K562 (cell line): ENCODE measurements at regions not wholly inside any gene's neighbourhood (a gene's known extent, or its start where the extent isn't known, plus 50 kb on each side); places are given as distances from the start of the nearest gene placed in this dataset.

Experiments used
- ESRRA ChIP-seq: fragments of 450-650 bp; IDR thresholded peaks from 2 replicates; pipeline ENCODE4 v1.6.1; 2014; ENCODE audit warnings: low read depth, mild to moderate bottlenecking, moderate library complexity, borderline replicate concordance
- HEY1 ChIP-seq: fragments of 250-450 bp; sonication (Bioruptor Pico); IDR thresholded peaks from 2 replicates; pipeline ENCODE4 v1.5.0; 2020; ENCODE audit warnings: mild to moderate bottlenecking, moderate library complexity, borderline replicate concordance
- NCOA6 ChIP-seq: fragments of 450-650 bp; IDR thresholded peaks from 2 replicates; pipeline ENCODE4 v1.6.1; 2017; ENCODE audit warnings: mild to moderate bottlenecking
- PHB ChIP-seq: fragments of 250-450 bp; sonication (Bioruptor Pico); IDR thresholded peaks from 2 replicates; pipeline ENCODE4 v1.5.0; 2021
- SIRT6 ChIP-seq: IDR thresholded peaks from one replicate; pipeline ENCODE4 v1.6.1; 2012; ENCODE audit warnings: low read depth, mild to moderate bottlenecking, control low read depth, inconsistent platforms, low read length, moderate library complexity
- TGIF2 ChIP-seq: sonication (generic); formaldehyde crosslinking; IDR thresholded peaks from 2 replicates; pipeline ENCODE4 v1.8.1; 2022; ENCODE audit warnings: mild to moderate bottlenecking, missing genetic modification reagents, moderate library complexity
- ZNF77 ChIP-seq: fragments of 250-450 bp; sonication (Bioruptor Pico); IDR thresholded peaks from 2 replicates; pipeline ENCODE4 v1.5.0; 2020
- TF ChIP-seq, protein P1 (sequence below): fragments of 250-450 bp; sonication (Bioruptor Pico); IDR thresholded peaks from 2 replicates; pipeline ENCODE4 v1.8.0; 2022; ENCODE audit warnings: moderate library complexity, mild to moderate bottlenecking, inconsistent platforms
- TF ChIP-seq, protein P2 (sequence below): fragments of 250-450 bp; sonication (Bioruptor Pico); IDR thresholded peaks from 2 replicates; pipeline ENCODE4 v1.4.0; 2020; ENCODE audit warnings: borderline replicate concordance
- TF ChIP-seq, protein P3 (sequence below): fragments of 450-650 bp; formaldehyde crosslinking; IDR thresholded peaks from 2 replicates; pipeline ENCODE4 v1.4.0; 2020; ENCODE audit warnings: mild to moderate bottlenecking, mixed read lengths
- TF ChIP-seq, protein P4 (sequence below), 2 experiments: IDR thresholded peaks in 1 of 2; conservative IDR thresholded peaks in 1 of 2; 2 replicates each; pipeline ENCODE4 v1.6.1; 2016; ENCODE audit warnings: low read depth in 2 of 2, mild to moderate bottlenecking in 1 of 2, missing compliant biosample characterization in 1 of 2, missing genetic modification characterization in 1 of 2, moderate library complexity in 1 of 2

DNA sequence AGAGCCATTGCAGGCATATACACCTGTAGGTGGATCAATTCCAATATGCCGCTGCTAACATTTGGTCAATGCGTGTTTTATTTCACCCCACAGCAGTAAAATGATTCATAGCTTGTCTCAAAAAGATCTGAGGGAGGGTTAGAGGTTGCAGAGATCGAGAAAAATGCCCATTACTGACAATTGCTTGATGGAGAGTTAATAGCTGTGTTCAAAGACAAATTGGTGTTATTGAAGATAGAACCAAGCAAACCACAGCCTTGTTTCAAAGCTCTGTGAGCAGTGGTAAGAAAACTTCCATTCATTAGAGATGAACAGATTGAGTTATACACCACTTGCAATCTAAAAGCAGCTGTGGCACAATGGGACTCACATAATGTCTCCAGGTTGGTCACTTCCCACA, 95.4 kb downstream of the KCNE4 start (continued):
- TF ChIP-seq, protein P1, sequence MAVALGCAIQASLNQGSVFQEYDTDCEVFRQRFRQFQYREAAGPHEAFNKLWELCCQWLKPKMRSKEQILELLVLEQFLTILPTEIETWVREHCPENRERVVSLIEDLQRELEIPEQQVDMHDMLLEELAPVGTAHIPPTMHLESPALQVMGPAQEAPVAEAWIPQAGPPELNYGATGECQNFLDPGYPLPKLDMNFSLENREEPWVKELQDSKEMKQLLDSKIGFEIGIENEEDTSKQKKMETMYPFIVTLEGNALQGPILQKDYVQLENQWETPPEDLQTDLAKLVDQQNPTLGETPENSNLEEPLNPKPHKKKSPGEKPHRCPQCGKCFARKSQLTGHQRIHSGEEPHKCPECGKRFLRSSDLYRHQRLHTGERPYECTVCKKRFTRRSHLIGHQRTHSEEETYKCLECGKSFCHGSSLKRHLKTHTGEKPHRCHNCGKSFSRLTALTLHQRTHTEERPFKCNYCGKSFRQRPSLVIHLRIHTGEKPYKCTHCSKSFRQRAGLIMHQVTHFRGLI: no peak
- TF ChIP-seq HEY1 (CRISPR knock-in tag) (no peak), ZNF77 (CRISPR knock-in tag) (no peak), SIRT6 (no peak), PHB (no peak), NCOA6 (no peak), TGIF2 (CRISPR knock-in tag) (no peak), ESRRA (no peak)
- TF ChIP-seq, protein P2, sequence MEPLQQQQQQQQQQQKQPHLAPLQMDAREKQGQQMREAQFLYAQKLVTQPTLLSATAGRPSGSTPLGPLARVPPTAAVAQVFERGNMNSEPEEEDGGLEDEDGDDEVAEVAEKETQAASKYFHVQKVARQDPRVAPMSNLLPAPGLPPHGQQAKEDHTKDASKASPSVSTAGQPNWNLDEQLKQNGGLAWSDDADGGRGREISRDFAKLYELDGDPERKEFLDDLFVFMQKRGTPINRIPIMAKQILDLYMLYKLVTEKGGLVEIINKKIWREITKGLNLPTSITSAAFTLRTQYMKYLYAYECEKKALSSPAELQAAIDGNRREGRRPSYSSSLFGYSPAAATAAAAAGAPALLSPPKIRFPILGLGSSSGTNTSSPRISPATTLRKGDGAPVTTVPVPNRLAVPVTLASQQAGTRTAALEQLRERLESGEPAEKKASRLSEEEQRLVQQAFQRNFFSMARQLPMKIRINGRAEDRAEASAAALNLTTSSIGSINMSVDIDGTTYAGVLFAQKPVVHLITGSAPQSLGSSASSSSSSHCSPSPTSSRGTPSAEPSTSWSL (CRISPR knock-in tag): no peak
- TF ChIP-seq, protein P3, sequence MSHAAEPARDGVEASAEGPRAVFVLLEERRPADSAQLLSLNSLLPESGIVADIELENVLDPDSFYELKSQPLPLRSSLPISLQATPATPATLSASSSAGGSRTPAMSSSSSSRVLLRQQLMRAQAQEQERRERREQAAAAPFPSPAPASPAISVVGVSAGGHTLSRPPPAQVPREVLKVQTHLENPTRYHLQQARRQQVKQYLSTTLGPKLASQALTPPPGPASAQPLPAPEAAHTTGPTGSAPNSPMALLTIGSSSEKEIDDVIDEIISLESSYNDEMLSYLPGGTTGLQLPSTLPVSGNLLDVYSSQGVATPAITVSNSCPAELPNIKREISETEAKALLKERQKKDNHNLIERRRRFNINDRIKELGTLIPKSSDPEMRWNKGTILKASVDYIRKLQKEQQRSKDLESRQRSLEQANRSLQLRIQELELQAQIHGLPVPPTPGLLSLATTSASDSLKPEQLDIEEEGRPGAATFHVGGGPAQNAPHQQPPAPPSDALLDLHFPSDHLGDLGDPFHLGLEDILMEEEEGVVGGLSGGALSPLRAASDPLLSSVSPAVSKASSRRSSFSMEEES (CRISPR knock-in tag): no peak
- TF ChIP-seq, protein P4, sequence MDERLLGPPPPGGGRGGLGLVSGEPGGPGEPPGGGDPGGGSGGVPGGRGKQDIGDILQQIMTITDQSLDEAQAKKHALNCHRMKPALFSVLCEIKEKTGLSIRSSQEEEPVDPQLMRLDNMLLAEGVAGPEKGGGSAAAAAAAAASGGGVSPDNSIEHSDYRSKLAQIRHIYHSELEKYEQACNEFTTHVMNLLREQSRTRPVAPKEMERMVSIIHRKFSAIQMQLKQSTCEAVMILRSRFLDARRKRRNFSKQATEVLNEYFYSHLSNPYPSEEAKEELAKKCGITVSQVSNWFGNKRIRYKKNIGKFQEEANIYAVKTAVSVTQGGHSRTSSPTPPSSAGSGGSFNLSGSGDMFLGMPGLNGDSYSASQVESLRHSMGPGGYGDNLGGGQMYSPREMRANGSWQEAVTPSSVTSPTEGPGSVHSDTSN (CRISPR knock-in tag; IDR thresholded peaks at IDR 0.05; ENCODE audit: low read depth): no peak
- TF ChIP-seq, protein P4 (tag; conservative IDR thresholded peaks at IDR 0.05; ENCODE audit: low read depth): no peak
